Astrocyte (in vitro differentiated cells and primary cell): ENCODE measurements at regions not wholly inside any gene's neighbourhood (a gene's known extent, or its start where the extent isn't known, plus 50 kb on each side); places are given as distances from the start of the nearest gene placed in this dataset.

ENCODE experiments used
- CTCF ChIP-seq: IDR thresholded peaks from 2 replicates; pipeline ENCODE4 v1.5.1; 2011; ENCODE audit warnings: low read depth, mild to moderate bottlenecking, inconsistent platforms, low read length, moderate library complexity; ENCODE audit not compliant: insufficient read depth
- EZH2 ChIP-seq: IDR thresholded peaks from 2 replicates; pipeline ENCODE4 v1.6.1; 2012; ENCODE audit warnings: mild to moderate bottlenecking, low read length, inconsistent platforms; ENCODE audit not compliant: insufficient read depth

- TF ChIP-seq EZH2, result no peak
- TF ChIP-seq CTCF, result no peak
These were observed 782.2 kb downstream of the VGLL3 start for GRCh38 chr3:86208772-86209171.
